IPS-15b (cell line): ENCODE measurements at regions not wholly inside any gene's neighbourhood (a gene's known extent, or its start where the extent isn't known, plus 50 kb on each side); places are given as distances from the start of the nearest gene placed in this dataset.

Experiments
- H3K27me3 ChIP-seq: one replicate; pipeline ENCODE4 v1.6.1; 2013; ENCODE audit warnings: low read length; ENCODE audit not compliant: control insufficient read depth, insufficient read depth
- H3K36me3 ChIP-seq: one replicate; pipeline ENCODE4 v1.6.1; 2013; ENCODE audit warnings: low read length; ENCODE audit not compliant: control insufficient read depth, insufficient read depth
- H3K4me1 ChIP-seq: one replicate; pipeline ENCODE4 v1.6.1; 2013; ENCODE audit warnings: mild to moderate bottlenecking, low read length; ENCODE audit not compliant: control insufficient read depth, insufficient read depth
- H3K4me3 ChIP-seq: one replicate; pipeline ENCODE4 v1.5.1; 2013; ENCODE audit warnings: low read depth, low read length
- H3K9ac ChIP-seq: one replicate; pipeline ENCODE4 v1.6.1; 2013; ENCODE audit warnings: low read depth, mild to moderate bottlenecking, low read length
- H3K9me3 ChIP-seq: one replicate; pipeline ENCODE4 v1.6.1; 2013; ENCODE audit warnings: mild to moderate bottlenecking, low read length; ENCODE audit not compliant: control insufficient read depth, insufficient read depth

DNA sequence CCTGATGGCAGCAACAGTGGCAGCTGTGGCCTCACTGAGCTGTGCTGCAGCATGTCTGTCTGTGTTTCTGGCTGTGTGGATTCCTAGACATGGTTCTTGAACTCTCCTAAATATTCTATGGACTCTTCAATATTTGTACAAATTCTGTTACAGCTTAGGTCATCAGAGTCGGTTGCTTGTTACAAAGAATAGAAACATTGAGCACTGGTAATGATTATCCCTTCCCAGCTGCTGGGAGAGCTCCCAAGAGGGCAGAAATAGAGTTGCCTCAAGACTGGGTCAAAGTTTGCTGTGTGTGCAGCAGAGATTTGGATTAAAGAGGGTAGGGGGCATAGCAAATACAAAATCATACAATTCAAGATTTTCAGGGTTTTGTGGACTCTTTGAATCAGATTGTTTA, 337.1 kb upstream of the AKR1E2 start:
- H3K9ac ChIP-seq = no peak overlapping the region
- H3K27me3 ChIP-seq = no peaks in the 10 kb centered on the region
- no peaks in the 10 kb centered on the region for H3K9me3 ChIP-seq
- no peaks in the 10 kb centered on the region for H3K4me1 ChIP-seq
- no peaks in the 10 kb centered on the region for H3K36me3 ChIP-seq
- no peak overlapping the region for H3K4me3 ChIP-seq

DNA sequence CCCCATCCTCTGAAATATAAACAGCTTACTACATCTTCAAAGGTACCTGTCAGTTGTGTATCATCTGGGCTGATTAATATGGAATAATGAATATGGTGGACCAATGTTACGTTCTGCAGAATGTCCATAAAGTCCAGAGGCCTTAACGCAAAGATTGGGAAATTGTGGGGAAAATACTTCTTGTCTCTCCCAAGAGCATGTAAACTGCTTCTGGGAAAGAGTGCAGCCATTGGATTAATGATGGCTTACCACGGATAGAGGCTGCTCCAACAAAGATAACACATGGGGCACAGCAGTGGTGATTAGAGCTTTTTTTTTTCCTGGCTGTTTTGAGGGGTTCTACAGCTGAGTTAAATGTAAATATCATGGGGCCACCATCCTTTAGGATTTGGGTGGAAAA, 340.4 kb upstream of the AKR1E2 start:
- H3K4me1 ChIP-seq = no peaks in the 10 kb centered on the region
- H3K9me3 ChIP-seq = no peaks in the 10 kb centered on the region
- H3K9ac ChIP-seq = no peak overlapping the region
- H3K27me3 ChIP-seq = no peaks in the 10 kb centered on the region
- H3K4me3 ChIP-seq = no peak overlapping the region
- H3K36me3 ChIP-seq = no peaks in the 10 kb centered on the region

DNA sequence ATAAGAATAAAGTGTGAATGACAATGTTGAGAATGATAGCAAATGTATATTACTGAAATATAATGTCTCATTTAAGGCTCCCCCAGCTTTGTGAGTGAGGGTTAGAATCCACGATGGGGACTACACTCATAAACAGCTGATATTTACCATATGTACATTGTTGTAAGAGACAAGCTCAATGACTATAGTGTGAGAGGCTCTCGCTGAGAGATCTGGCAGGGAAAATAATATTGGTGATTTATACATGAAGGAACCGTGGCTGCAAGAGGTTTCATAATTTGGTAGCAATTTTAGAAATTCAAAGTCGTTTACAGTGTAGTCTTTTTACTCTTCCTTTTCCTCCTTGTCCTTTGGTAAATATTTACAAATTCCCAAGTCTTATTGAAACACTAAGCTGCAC, 342.2 kb upstream of the AKR1E2 start:
- Histone ChIP-seq H3K9ac (no peak overlapping the region), H3K9me3 (no peaks in the 10 kb centered on the region), H3K27me3 (no peaks in the 10 kb centered on the region), H3K4me3 (no peak overlapping the region), H3K4me1 (no peaks in the 10 kb centered on the region), H3K36me3 (no peaks in the 10 kb centered on the region)

DNA sequence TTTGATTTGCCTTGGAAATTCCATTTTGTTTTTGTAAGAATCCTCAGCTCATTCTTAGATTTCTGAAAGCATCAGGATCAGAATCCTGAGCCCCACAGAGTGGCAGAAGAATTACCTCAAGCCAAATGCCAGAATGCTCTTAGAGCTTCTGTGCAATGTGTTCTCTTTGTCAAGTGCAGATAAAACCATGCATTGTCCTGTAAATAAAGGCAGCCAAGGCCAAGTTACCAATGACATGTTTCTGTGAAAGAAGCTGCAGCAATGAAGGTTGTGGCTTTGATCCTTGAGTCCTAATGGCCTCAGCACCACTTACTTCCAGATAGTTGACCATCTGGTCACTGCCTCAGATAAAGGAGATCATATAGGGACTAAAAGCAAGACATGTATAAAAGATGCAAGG, 343.3 kb upstream of the AKR1E2 start:
- Histone ChIP-seq H3K4me1 (no peaks in the 10 kb centered on the region), H3K4me3 (no peak overlapping the region), H3K9me3 (no peaks in the 10 kb centered on the region), H3K9ac (no peak overlapping the region), H3K36me3 (no peaks in the 10 kb centered on the region), H3K27me3 (no peaks in the 10 kb centered on the region)

DNA sequence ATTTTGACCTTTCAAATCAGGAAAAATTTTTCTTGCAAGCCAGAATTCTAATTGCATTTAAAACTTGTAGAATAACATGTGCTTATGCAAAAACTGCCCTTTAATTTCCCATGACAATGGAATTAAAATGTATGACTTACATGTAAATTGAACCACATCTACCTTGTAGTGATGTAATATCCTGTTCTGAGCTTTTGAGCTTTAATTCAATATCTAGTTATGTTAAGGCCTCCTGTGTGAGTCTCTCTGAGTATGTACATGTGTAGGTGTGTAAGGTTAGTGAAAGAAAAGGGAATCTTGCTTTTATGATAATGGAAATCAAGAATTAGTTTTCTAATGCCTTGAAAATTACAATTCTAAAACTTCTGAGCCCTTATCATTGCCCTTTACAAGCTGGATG, 344.8 kb upstream of the AKR1E2 start:
- H3K27me3 ChIP-seq = no peaks in the 10 kb centered on the region
- H3K9me3 ChIP-seq = no peaks in the 10 kb centered on the region
- no peaks in the 10 kb centered on the region for H3K36me3 ChIP-seq
- no peak overlapping the region for H3K4me3 ChIP-seq
- H3K9ac ChIP-seq = no peak overlapping the region
- no peaks in the 10 kb centered on the region for H3K4me1 ChIP-seq

DNA sequence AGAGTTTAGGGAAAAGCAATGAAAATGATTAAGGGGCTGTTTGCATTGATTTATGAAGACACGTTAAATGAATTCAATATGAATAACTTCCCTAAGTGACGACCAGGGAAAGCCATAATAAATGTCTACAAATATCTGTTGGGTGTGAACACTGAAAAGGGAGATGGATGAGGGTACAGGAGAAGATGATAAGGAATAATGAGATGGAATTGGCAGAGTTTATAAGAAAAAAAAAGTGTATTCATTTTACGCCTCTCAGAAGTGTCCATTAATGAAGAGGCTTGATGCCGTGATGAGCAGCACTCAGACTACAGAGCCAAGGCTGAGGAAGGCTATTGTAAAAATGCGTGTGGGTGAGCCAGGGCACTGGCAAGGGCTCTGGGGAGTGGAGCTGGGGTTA, 346.7 kb upstream of the AKR1E2 start:
- no peaks in the 10 kb centered on the region for H3K36me3 ChIP-seq
- no peak overlapping the region for H3K4me3 ChIP-seq
- no peaks in the 10 kb centered on the region for H3K27me3 ChIP-seq
- H3K4me1 ChIP-seq = no peaks in the 10 kb centered on the region
- H3K9ac ChIP-seq = no peak overlapping the region
- H3K9me3 ChIP-seq = no peaks in the 10 kb centered on the region

DNA sequence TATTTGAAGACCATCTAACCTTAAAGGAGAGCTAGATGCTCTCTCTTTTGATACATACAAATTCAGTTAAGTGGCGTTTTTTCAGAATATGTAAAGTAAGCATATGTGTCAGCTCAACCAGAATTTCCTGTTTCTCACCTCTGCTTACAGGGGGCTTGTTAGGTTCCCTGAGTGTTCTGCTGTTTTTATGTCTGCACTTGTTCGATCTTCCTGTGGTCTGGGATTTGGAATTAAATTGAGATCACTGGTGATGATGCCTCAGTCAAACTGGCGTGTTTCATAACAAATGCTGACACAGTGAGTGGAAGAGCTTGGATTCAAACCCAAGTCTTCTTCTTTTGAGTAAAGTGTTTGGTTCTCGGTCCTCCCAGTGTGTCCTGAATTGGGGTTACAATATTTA, 348.3 kb upstream of the AKR1E2 start:
- Histone ChIP-seq H3K4me3 (no peak overlapping the region), H3K9ac (no peak overlapping the region), H3K36me3 (no peaks in the 10 kb centered on the region), H3K27me3 (no peaks in the 10 kb centered on the region), H3K4me1 (no peaks in the 10 kb centered on the region), H3K9me3 (no peaks in the 10 kb centered on the region)

DNA sequence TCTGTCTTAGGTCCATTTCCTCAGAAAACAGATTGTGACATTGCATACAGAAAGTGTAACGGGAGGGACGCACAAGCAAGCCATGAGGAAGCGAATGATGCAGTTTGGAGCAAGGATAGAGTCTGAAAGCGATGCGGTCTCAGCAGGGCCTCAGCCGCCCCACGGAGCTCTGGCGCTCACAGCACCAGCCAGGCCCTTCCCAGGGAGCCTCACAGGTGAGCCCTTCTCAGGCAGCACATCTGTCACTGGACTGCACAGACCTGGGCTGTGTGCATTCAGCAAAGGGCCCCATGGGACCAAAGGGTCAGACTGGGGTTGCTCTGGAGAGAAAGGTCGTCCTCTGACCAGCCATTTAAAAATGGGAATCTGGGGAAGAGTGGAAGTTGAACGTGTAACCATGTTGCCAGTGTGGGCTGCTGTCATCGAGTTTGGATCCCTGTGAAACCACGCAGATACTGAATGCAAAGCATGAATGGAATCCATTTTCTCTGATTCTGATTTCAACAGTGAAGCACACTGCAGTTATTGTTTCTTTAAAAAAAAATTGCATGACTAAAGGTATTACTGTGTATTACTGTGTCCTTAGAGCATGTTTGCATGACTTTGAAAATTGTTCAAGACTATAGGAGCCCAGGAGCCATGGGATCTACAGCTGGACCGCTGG, 350.0 kb upstream of the AKR1E2 start:
- H3K9me3 ChIP-seq = no peaks in the 10 kb centered on the region
- no peaks in the 10 kb centered on the region for H3K4me1 ChIP-seq
- no peaks in the 10 kb centered on the region for H3K36me3 ChIP-seq
- H3K27me3 ChIP-seq = no peaks in the 10 kb centered on the region
- no peak overlapping the region for H3K9ac ChIP-seq
- no peak overlapping the region for H3K4me3 ChIP-seq

DNA sequence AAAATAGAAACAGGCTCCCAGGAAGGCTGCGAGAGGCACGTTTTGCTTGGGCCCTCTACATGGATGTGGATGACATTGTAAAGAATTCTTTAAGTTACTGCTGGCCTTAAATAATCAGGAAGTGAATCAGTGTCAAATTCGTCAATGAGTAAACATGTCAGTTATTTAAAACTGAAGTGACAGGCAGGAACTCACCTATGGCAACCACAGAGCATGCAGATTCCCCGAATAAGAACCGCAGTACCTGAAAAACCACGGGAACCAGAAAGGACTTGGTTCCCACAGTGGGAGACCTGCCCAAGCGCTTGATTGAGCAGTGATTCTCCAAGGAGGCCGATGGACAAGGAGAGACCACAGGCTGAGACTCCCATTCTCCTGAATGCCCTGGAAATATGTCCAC, 351.2 kb upstream of the AKR1E2 start:
- Histone ChIP-seq H3K9ac (no peak overlapping the region), H3K4me1 (no peaks in the 10 kb centered on the region), H3K36me3 (no peaks in the 10 kb centered on the region), H3K4me3 (no peak overlapping the region), H3K27me3 (no peaks in the 10 kb centered on the region), H3K9me3 (no peaks in the 10 kb centered on the region)

DNA sequence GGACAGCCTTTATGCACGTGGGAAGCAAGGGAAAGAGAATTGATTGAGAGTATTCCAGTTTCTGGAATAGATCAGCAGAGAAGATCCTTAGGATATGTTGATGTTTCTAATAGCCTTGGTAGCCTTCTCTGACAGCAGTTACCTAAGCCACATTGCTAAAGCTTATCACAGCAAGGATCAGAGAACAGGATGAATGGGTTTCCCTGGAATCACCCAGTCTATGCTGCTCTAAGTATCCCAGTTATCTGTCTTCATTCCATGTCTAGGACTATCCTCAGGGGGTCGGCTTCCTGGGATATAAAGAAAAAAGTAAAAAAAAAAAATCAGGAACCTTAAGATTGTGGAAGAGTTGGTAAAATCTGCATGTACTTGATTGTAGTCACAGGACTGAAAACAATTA, 352.0 kb upstream of the AKR1E2 start:
- Histone ChIP-seq H3K27me3 (no peaks in the 10 kb centered on the region), H3K4me1 (no peaks in the 10 kb centered on the region), H3K9me3 (no peaks in the 10 kb centered on the region), H3K4me3 (no peak overlapping the region), H3K9ac (no peak overlapping the region), H3K36me3 (no peaks in the 10 kb centered on the region)

DNA sequence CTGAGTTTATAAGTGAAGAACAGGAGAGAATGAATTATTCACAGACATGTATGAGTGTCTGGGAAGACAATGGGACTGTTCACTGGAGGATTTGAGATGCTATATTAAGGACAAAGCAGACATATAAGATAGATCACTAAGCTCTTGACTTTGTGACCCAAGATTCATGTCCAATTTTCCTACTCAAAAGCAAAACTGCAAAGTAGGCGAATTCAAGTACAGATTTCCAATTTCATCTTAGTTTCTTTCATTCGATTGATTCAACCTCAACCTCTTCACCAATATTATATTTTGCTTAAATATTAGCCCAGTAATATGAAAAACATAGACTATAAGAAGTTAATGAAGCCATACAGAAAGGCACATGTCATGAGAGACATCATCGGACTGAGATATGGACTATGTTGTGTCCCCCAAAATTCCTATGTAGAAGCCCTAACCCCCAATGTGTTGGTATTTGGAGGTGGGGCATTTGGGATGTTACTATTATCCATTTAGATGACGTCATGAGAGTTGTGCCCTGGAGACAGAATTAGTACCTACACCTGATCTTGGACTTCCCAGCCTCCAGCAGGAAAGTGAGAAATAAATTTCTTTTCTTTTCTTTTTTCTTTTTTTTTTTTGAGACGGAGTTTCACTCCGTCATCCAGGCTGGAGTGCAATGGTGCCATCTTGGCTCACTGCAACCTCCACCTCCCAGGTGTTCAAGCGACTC, 353.7 kb upstream of the AKR1E2 start:
- Histone ChIP-seq H3K4me1 (no peaks in the 10 kb centered on the region), H3K4me3 (no peak overlapping the region), H3K36me3 (no peaks in the 10 kb centered on the region), H3K9ac (no peak overlapping the region), H3K9me3 (no peaks in the 10 kb centered on the region), H3K27me3 (no peaks in the 10 kb centered on the region)

DNA sequence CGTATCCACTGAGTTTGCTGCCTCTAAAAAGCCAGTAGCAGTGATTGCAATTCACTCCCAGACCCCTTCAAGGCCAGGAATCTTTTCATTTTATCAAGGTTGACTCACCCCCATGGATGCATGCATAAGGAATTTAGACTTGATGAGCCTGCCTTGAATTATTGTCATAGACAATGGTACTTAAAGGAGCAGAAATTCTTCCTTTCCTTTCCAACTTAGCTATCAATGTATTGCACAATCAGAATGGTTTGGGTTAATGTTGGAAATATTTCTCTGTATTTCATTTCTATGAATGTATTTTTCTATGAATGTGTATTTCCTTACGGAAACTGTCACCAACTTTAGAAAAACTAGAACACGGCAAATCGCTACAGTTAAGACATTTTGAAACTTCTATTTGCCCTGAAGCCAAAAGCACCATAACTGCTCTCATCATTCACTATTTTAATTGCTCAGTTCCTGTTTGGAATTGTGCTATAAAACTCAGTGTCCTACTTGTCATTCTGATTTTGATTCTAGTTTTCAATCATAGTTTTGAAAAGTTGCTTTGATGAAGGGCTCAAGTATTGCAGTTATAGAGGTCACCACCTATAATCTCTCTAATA, 355.7 kb upstream of the AKR1E2 start:
- no peak overlapping the region for H3K9ac ChIP-seq
- H3K4me3 ChIP-seq = no peak overlapping the region

More for the DNA sequence above, 355.7 kb upstream of the AKR1E2 start:
- Histone ChIP-seq H3K27me3 (no peaks in the 10 kb centered on the region), H3K9me3 (no peaks in the 10 kb centered on the region), H3K36me3 (no peaks in the 10 kb centered on the region), H3K4me1 (no peaks in the 10 kb centered on the region)
